ENCODE measurements at regions not wholly inside any gene's neighbourhood (a gene's known extent, or its start where the extent isn't known, plus 50 kb on each side); places are given as distances from the start of the nearest gene placed in this dataset.

DNA sequence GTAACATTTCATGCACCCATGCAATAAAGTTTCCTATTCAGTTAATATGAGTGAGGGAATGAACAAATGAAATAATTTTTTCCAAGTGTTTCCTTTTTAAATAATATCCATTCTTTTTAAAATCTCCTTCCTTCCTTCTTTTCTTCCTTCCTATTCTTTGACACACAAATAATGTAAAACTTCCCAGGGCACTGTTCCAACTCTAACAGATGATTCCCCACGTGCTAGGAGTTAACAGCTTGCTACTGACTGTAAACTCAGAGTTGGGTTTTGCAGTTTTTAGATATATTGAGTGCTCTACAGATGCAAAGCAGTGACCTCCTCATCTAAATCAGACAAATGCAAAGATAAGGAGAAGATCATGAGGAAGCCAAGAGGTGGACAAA is 54.0 kb upstream of the POU2F1 start:
- no peak for TF ChIP-seq POLR2A (IDR thresholded peaks at IDR 0.05)
- TF ChIP-seq, protein P1, sequence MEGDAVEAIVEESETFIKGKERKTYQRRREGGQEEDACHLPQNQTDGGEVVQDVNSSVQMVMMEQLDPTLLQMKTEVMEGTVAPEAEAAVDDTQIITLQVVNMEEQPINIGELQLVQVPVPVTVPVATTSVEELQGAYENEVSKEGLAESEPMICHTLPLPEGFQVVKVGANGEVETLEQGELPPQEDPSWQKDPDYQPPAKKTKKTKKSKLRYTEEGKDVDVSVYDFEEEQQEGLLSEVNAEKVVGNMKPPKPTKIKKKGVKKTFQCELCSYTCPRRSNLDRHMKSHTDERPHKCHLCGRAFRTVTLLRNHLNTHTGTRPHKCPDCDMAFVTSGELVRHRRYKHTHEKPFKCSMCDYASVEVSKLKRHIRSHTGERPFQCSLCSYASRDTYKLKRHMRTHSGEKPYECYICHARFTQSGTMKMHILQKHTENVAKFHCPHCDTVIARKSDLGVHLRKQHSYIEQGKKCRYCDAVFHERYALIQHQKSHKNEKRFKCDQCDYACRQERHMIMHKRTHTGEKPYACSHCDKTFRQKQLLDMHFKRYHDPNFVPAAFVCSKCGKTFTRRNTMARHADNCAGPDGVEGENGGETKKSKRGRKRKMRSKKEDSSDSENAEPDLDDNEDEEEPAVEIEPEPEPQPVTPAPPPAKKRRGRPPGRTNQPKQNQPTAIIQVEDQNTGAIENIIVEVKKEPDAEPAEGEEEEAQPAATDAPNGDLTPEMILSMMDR (IDR thresholded peaks at IDR 0.05) = no peak
- TF ChIP-seq POLR2AphosphoS5 (IDR thresholded peaks at IDR 0.05) = no peak

Data from prostate gland (tissue), 2 donors.